ENCODE measurements at regions not wholly inside any gene's neighbourhood (a gene's known extent, or its start where the extent isn't known, plus 50 kb on each side); places are given as distances from the start of the nearest gene placed in this dataset.

- Histone ChIP-seq H3K9ac (ENCODE audit: insufficient read length) (no peak overlapping the region), H3K36me3 (ENCODE audit: insufficient read depth, low read length) (no peaks in the 10 kb centered on the region), H3K27ac (no peak overlapping the region), H3K4me3 (no peak overlapping the region), H3K9me3 (ENCODE audit: low read depth, low read length) (no peaks in the 10 kb centered on the region)
- DNase-seq (ENCODE audit: low read depth, low spot score), result no peak
- TF ChIP-seq FOXP2 (optimal IDR thresholded peaks at IDR 0.05; ENCODE audit: control extremely low read depth, extremely low read length, insufficient read depth), result no peak
- TF ChIP-seq EZH2 (IDR thresholded peaks at IDR 0.05), result no peak
- TF ChIP-seq POLR2AphosphoS5 (IDR thresholded peaks at IDR 0.05; ENCODE audit: borderline replicate concordance, low read depth, low read length), result no peak
Observed at GRCh38 chr9:1505489-1505888, 455.3 kb downstream of the DMRT2 start.

- DNase-seq (ENCODE audit: low read depth, low spot score), result no peak
Observed at GRCh38 chr9:1510712-1511111, 460.6 kb downstream of the DMRT2 start.

GRCh38 chr9:1513105-1513504 is 462.9 kb downstream of the DMRT2 start:
- Histone ChIP-seq H3K9me3 (ENCODE audit: low read depth, low read length) (no peaks in the 10 kb centered on the region), H3K36me3 (ENCODE audit: insufficient read depth, low read length) (no peaks in the 10 kb centered on the region), H3K27ac (no peak overlapping the region), H3K9ac (ENCODE audit: insufficient read length) (no peak overlapping the region), H3K4me3 (no peak overlapping the region)
- TF ChIP-seq EZH2 (IDR thresholded peaks at IDR 0.05), result no peak
- no peak for TF ChIP-seq POLR2AphosphoS5 (IDR thresholded peaks at IDR 0.05; ENCODE audit: borderline replicate concordance, low read depth, low read length)
- TF ChIP-seq FOXP2 (optimal IDR thresholded peaks at IDR 0.05; ENCODE audit: control extremely low read depth, extremely low read length, insufficient read depth), result no peak
- DNase-seq (ENCODE audit: low read depth, low spot score), result no peak

More at GRCh38 chr9:1510712-1511111, 460.6 kb downstream of the DMRT2 start:
- TF ChIP-seq POLR2AphosphoS5 (IDR thresholded peaks at IDR 0.05; ENCODE audit: borderline replicate concordance, low read depth, low read length), result no peak
- no peak for TF ChIP-seq FOXP2 (optimal IDR thresholded peaks at IDR 0.05; ENCODE audit: control extremely low read depth, extremely low read length, insufficient read depth)
- TF ChIP-seq EZH2 (IDR thresholded peaks at IDR 0.05), result no peak
- H3K4me3 ChIP-seq, result no peak overlapping the region
- no peaks in the 10 kb centered on the region for H3K36me3 ChIP-seq (ENCODE audit: insufficient read depth, low read length)
- H3K27ac ChIP-seq, result no peak overlapping the region
- no peaks in the 10 kb centered on the region for H3K9me3 ChIP-seq (ENCODE audit: low read depth, low read length)
- H3K9ac ChIP-seq (ENCODE audit: insufficient read length), result no peak overlapping the region

DNA sequence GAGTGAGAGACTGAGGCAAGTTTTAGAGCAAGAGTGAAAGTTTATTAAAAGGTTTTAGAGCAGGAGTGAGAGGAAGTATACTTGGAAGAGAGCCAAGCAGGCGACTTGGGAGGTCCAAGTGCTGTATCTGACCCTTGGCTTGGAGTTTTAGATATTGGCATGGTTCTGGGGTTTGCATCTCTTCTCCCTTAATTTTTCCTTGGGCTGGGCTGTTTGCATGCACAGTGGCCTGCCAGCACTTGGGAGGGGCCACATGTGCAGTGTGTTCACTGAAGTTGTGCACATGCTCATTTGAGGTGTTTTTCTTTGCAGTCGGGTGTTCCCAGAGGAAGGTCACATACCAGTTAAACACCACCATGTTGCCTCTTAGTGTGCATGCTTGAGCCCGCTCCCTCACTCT is 464.1 kb downstream of the DMRT2 start:
- Histone ChIP-seq H3K36me3 (ENCODE audit: insufficient read depth, low read length) (no peaks in the 10 kb centered on the region), H3K9me3 (ENCODE audit: low read depth, low read length) (no peaks in the 10 kb centered on the region), H3K4me3 (no peak overlapping the region), H3K9ac (ENCODE audit: insufficient read length) (no peak overlapping the region), H3K27ac (no peak overlapping the region)
- no peak for DNase-seq (ENCODE audit: low read depth, low spot score)
- TF ChIP-seq FOXP2 (optimal IDR thresholded peaks at IDR 0.05; ENCODE audit: control extremely low read depth, extremely low read length, insufficient read depth) (no peak), EZH2 (IDR thresholded peaks at IDR 0.05) (no peak), POLR2AphosphoS5 (IDR thresholded peaks at IDR 0.05; ENCODE audit: borderline replicate concordance, low read depth, low read length) (no peak)

DNA sequence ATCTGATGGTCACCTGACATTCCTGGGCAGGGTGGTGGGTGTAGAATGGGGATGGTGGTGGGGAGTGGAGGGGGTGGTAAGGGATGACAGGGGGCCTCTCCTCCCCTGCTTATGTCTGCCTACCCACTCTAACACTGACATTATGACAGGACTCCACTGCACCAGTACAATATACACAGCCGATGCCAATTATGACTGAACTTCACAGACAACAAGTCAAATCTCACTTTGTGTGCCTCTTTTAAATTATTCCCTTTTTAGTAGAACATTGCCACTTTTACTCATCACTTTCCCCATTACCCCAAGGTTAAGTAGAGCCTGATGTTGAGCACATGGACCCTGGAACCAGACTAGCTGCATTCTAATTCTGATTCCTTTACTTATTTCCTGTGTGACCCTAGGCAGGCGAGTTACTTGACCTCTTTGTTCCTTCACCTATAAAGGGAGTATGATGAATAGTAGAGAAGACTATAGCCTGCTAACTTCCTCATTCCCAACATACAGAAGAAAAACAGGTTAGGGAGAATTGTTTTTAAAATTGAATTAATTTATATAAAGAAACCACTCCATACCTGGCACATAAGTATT is 464.7 kb downstream of the DMRT2 start:
- H3K36me3 ChIP-seq (ENCODE audit: insufficient read depth, low read length), result no peaks in the 10 kb centered on the region
- TF ChIP-seq EZH2 (IDR thresholded peaks at IDR 0.05), result no peak
- no peak for TF ChIP-seq FOXP2 (optimal IDR thresholded peaks at IDR 0.05; ENCODE audit: control extremely low read depth, extremely low read length, insufficient read depth)
- no peak for TF ChIP-seq POLR2AphosphoS5 (IDR thresholded peaks at IDR 0.05; ENCODE audit: borderline replicate concordance, low read depth, low read length)

DNA sequence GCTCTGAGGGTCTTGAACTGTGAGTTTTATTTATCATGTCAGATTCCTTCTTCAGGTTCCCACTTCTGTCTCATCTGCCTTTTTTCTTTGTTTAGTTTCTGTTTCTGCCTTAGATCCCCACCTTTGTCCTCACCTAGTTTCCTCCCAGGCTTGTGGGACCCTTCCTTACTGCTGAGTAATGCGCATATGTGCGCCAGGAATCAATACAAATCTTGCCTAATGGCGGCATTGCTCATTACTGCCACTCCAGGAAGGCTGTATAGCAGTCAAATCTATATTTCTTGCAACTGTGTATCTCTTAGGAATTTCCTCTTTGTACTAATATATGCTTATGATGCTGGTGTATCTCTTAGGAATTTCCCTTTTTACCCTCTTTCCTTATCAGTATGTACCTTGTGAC is 465.4 kb downstream of the DMRT2 start:
- Histone ChIP-seq H3K36me3 (ENCODE audit: insufficient read depth, low read length) (no peaks in the 10 kb centered on the region), H3K9me3 (ENCODE audit: low read depth, low read length) (no peaks in the 10 kb centered on the region), H3K9ac (ENCODE audit: insufficient read length) (no peak overlapping the region), H3K4me3 (no peak overlapping the region), H3K27ac (no peak overlapping the region)
- TF ChIP-seq POLR2AphosphoS5 (IDR thresholded peaks at IDR 0.05; ENCODE audit: borderline replicate concordance, low read depth, low read length) (no peak), FOXP2 (optimal IDR thresholded peaks at IDR 0.05; ENCODE audit: control extremely low read depth, extremely low read length, insufficient read depth) (no peak), EZH2 (IDR thresholded peaks at IDR 0.05) (no peak)
- no peak for DNase-seq (ENCODE audit: low read depth, low spot score)

More for the DNA sequence above, 464.7 kb downstream of the DMRT2 start:
- Histone ChIP-seq H3K9me3 (ENCODE audit: low read depth, low read length) (no peaks in the 10 kb centered on the region), H3K27ac (no peak overlapping the region), H3K4me3 (no peak overlapping the region), H3K9ac (ENCODE audit: insufficient read length) (no peak overlapping the region)
- no peak for DNase-seq (ENCODE audit: low read depth, low spot score)

GRCh38 chr9:1521547-1521946 is 471.4 kb downstream of the DMRT2 start:
- TF ChIP-seq POLR2AphosphoS5 (IDR thresholded peaks at IDR 0.05; ENCODE audit: borderline replicate concordance, low read depth, low read length), result no peak
- no peak for TF ChIP-seq EZH2 (IDR thresholded peaks at IDR 0.05)
- TF ChIP-seq FOXP2 (optimal IDR thresholded peaks at IDR 0.05; ENCODE audit: control extremely low read depth, extremely low read length, insufficient read depth), result no peak
- H3K9me3 ChIP-seq (ENCODE audit: low read depth, low read length), result no peaks in the 10 kb centered on the region

DNA sequence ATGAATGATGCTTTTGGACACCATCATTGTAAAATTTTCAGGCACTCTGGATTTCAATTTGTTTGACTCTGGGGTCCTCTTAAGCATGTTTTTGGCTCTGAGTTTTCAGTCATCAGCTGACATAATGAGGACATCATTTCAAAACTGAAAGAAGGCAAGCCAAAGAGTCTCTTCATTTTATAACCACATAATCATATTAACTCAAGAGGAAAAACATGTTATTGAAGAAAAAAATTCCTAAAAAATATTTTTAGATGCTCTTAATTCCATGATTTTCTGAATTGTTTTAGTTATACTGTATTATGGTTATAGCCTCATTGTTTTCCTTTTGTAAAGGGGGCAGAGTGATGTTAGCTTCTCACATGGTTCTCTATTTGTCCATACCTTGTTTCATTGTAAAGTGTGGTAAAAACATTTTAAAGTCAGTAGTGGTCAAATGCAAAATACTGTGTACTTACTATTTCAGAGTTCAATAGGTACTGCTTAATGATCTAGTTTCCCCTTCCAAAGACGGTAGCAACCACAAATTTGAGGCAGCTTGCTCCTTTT is 472.1 kb downstream of the DMRT2 start:
- no peaks in the 10 kb centered on the region for H3K9me3 ChIP-seq (ENCODE audit: low read depth, low read length)
- no peak overlapping the region for H3K4me3 ChIP-seq
- H3K27ac ChIP-seq, result no peak overlapping the region
- no peak for DNase-seq (ENCODE audit: low read depth, low spot score)
- TF ChIP-seq POLR2AphosphoS5 (IDR thresholded peaks at IDR 0.05; ENCODE audit: borderline replicate concordance, low read depth, low read length), result no peak
- TF ChIP-seq FOXP2 (optimal IDR thresholded peaks at IDR 0.05; ENCODE audit: control extremely low read depth, extremely low read length, insufficient read depth), result no peak
- TF ChIP-seq EZH2 (IDR thresholded peaks at IDR 0.05), result no peak
- no peak overlapping the region for H3K9ac ChIP-seq (ENCODE audit: insufficient read length)
- H3K36me3 ChIP-seq (ENCODE audit: insufficient read depth, low read length), result no peaks in the 10 kb centered on the region

More at GRCh38 chr9:1521547-1521946, 471.4 kb downstream of the DMRT2 start:
- H3K27ac ChIP-seq, result no peak overlapping the region
- no peak overlapping the region for H3K4me3 ChIP-seq
- H3K9ac ChIP-seq (ENCODE audit: insufficient read length), result no peak overlapping the region
- no peak for DNase-seq (ENCODE audit: low read depth, low spot score)
- H3K36me3 ChIP-seq (ENCODE audit: insufficient read depth, low read length), result no peaks in the 10 kb centered on the region
